ENCODE measurements at regions not wholly inside any gene's neighbourhood (a gene's known extent, or its start where the extent isn't known, plus 50 kb on each side); places are given as distances from the start of the nearest gene placed in this dataset.
"Not testable (repeated sequence)": the region's sequence is repeated elsewhere in the genome, so short reads cannot be mapped to it uniquely, and the experiment has no call there.

DNA sequence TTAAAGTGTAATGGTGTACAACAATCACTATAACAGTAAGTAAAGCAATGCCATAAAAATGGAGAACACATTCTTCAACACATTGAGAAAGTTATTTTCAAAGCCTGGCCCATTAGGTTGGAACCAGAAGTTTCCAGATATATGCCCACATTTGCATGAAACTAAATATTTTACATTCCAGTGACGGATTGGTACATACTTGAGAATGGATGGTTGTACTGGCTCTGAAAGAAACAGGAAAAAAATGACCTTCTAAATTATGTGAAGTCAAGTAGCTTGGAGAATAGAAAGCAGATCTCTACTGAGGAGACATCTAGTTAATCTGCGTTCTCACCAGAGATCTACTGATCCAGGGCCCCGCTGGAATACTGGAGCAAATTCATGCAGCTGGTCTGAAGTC, 1037.0 kb downstream of the NR2F1-AS1 start:
- DNase-seq = no peak

DNA sequence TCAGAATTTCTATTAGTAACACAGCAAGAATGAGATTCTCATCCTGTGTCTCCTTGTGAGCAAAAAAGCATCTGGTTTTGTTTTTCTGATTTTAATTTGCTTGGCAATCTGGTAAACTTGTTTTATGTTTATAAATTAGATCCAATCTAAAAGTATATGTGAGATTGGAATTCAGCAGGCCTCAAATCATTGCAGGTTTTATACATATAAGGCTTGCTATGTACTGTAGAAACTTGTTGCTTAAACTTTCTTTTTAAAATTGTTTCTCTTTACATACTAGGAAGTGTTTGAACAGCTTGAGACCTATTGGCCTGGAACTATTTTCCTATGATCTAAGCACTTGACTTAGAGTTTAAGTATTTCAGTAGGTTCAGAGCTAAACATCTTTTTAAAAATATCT, 1037.8 kb downstream of the NR2F1-AS1 start:
- DNase-seq = no peak

DNA sequence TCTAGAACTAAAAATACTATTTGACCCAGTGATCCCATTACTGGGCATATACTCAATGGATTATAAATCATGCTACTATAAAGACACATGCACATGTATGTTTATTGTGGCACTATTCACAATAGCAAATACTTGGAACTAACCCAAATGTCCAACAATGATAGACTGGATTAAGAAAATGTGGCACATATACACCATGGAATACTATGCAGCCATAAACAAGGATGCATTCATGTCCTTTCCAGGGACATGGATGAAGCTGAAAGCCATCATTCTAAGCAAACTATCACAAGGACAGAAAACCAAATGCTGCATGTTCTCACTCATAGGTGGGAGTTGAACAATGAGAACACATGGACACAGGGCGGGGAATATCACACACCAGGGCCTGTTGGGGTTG, 1039.0 kb downstream of the NR2F1-AS1 start:
- DNase-seq = not testable (repeated sequence)

DNA sequence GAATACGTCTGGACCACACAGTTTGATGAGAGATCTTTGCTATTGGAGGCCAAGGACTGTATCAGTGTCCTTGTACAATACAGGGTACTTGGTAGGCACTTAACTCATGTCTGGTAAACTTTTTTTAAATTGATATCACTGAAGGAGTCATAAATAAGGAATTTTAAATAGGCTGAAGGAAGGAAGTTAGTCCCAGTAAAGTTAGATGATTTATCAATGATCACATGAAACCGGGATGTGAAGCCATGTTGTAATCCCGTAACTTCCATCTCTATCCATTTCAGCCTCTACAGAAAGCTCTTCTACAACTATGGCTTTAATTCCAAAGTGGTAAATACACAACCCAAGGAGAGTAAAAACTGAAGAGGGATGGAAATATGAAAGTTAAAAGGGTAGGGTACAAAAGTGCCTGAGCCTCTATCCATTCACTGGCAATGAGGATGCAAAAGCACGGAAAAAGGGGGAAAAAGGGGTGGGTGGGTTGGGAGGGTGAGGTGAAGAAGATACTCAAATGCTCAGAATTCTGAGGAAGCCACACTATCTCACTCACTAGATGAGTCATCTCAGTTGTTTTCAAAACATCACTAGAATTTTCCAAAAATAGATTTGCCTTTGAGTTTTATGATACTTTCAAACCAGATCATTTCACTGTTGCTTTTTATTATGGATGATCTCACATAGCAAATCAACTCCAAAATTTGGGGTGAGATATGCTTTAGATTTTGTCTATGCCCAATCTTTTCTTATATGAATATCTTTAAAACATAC, 1053.5 kb downstream of the NR2F1-AS1 start:
- no peak for DNase-seq

DNA sequence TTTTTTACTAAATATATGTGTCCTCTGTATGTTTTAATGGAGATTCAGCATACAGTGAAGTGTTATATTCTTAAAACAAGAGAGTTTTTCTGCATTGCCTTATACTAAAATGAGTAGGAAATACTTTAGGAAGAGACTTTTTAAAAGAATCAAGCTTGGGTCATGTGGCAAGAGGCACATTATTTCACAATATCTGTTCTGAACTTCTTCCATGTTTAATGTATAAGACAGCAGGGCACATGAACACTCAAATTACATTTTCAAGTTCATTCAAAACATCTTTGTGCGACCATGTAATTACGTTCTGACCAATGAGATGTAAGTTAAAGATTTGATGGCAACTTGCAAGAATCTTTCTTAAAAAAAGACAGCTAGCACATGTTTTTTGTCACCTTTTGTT, 1055.9 kb downstream of the NR2F1-AS1 start:
- no peak for DNase-seq

DNA sequence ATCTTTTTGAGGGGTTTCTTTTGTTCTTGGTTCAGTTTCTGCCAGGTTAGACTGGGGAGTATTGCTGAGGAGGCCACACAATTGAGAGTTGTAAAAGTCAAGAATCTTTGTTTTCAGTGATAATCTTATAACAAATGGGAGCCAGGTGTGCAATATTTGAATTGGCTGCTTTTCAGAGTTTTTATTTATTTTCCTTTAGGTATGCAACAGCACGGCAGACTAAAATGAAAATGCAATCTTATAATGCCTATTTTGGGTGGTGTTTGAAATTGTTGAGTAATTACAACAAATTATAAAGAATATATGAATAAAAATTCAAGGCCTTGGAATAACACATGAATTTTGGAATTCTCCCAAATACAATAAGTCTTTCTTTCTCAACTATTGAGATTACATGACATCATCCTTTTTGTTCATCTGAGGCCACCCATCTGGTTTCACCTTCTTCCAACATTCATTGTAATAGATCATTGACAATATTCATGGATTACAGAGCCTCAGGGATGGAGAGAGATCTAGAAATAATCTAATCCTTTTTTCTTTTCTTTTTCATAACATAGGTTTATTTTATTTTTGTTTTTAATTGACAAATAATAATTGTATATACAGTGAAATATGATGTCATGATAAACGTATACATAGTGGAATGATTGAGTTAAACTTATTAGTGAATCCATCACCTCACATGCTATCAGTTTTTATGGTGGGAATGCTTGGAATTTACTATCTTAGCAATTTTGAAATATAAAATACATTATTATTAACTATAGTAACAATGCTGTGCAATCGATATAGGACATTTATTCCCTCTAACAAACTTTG, 1061.0 kb downstream of the NR2F1-AS1 start:
- DNase-seq = no peak

DNA sequence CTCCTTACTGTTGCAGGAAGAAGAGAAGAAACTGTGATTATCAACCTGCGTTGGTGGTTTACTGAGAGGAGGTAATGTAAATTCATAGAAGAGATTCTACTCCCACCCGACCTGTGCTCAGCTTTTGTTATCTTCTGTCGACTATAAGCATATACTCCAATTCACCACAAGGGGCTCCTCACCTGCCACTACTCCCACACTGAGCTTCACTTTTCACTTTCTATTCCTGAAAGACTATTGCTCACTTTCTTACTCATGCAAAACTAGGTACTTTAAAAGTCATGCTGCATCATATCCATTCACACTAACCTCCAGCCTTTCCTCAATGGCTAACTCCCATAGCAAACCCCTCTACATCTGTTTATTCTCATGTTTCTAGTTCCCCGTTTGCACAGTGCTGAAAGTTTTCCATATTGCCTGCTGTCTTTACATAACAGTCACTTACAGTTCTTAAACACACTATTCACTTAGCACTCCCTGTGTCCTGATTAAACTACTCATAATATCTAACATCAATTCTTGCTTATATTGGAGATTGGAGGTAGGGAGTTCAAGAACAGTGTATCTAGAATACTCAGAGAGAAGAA, 1062.6 kb downstream of the NR2F1-AS1 start:
- no peak for DNase-seq

DNA sequence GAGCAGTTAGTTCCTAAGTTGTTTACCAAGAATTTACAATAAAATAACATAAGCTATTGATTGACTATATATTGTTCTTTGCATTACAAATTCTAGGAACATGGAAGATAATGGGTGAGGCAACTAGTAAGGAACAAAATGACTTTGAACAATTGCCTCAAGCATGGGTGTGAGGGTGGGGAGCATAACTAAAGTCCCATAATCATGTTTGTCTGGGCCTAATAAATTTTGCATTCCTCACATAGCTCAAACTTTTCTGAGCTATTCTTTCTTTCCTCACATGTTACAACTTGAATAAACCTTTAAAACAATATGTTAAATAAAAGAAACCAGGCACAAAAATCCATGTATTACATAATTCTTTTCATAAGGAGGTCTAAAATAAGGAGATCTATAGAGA, 1066.1 kb downstream of the NR2F1-AS1 start:
- no peak for DNase-seq

DNA sequence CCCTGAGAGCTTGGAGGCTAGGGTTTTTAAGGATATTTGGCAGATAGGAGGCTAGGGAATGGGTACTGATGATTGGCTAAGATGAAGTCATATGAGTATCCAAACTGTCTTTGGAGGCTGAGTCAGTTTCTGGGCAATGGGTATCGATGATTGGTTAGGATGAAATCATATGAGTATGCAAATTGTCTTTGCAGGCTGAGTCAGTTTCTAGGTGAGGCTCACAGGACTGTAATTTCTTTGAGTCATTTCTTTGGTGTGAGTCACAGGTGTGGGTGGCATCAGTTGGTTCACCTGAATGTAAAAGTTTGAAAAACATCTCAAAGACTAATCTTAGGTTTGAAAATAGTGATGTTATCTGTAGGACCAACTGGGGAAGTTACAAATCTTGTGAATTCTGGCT, 1068.0 kb downstream of the NR2F1-AS1 start:
- no peak for DNase-seq

DNA sequence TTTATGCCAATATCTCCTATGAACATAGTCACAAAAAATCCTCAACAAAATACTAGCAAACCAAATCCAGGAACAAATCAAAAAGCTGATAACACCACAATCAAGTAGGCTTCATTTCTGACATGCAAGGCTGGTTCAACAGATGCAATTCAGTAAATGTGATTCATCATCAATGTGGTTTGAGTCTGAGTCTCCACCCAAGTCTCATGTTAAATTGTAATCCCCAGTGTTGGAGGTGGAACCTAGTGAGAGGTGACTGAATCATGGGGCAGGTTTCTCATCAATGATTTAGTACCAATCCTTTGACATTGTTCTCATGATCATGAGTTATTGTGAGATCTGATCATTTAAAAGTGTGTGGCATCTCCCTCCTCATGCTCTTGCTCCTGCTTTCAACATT, 1072.7 kb downstream of the NR2F1-AS1 start:
- DNase-seq = no peak

DNA sequence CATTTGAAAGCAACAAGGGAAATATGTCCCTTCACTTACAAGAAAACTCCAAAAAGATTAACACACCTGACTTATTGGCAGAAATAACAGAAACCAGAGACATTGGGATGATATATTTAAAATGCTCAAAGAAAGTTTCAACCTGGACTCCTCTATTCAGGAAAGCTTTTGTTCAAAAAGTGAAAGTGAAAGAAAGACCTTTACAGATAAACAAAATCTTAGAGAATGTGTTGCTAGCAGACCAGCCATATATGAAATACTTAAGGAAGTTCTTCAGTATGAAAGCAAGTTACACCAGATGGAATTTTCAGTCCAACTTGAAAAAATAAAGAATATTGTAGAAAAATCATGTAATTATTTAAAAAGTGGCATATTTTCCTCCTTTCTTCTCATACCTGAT, 1075.1 kb downstream of the NR2F1-AS1 start:
- DNase-seq = no peak

DNA sequence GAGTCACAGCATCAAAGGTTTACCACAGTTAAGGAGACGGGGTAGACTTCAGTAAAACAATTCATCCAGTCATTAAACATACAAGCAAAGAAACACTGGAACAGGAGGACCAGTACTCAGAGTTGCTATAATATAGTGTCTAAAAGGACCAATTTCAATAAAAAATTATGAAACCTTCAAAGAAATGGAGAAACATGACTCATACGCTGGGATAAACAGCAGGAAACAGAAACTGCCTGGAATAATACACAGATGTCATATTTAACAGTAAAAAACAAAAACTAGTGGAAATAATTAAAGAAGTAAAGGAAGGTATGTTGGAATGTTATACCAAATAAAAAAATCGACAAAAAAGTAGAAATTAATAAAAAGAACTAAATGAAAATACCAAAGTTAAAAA, 1075.9 kb downstream of the NR2F1-AS1 start:
- DNase-seq = no peak

DNA sequence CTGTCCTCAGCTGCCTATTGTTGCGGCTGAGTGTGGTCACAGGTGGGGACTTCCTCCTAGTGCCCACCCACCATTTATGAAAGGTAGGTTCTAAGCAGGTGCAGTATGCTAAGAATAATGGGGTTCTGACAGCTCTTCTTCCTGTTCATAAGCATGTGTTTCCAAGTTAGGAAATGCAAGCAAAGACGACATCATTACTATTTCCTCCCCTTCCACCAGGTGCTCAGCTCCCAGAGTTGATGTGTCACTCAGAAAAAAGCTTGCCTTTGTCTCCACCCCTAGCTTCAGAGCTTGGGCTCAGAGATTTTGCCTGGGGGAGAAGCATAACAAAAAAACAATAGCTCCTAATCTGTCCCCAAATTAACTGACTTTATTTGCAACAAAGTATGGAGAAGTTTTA, 1076.7 kb downstream of the NR2F1-AS1 start:
- no peak for DNase-seq

DNA sequence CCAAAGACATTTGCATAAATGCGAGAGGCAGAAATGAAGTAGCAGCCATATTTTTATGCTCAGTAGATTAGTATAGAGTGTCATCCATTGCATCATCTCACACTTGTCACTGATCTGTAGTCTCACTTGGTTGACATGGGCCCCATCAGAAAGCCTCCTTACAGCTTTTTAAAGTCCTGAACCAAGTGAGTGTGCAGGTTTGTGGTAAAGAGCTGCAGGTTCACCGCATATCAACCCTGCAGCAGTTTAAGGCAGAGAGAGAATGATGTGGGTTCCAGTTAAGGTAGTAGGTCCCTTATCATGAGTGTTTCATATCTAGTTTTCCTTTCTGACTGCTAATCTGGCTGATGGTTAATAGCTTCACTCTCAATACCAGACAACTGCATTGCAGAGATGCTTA, 1080.3 kb downstream of the NR2F1-AS1 start:
- DNase-seq = no peak

DNA sequence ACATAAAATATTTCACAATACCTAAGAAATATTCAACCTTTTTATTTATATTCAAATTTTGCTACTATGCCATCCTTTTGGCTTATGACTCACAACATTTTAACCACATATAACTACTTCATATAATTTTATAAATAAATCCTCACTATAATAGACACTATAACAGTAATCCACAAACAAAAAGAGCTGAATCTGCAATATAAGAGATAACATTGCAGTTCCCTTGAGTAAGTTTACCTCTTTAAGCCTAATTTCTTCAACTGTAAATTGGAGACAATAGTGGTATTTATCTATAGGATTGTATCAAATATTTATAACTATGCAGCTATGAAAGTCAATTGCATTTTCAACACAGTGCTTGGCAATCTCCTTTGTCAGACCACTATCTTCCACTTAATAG, 1084.5 kb downstream of the NR2F1-AS1 start:
- DNase-seq = no peak

DNA sequence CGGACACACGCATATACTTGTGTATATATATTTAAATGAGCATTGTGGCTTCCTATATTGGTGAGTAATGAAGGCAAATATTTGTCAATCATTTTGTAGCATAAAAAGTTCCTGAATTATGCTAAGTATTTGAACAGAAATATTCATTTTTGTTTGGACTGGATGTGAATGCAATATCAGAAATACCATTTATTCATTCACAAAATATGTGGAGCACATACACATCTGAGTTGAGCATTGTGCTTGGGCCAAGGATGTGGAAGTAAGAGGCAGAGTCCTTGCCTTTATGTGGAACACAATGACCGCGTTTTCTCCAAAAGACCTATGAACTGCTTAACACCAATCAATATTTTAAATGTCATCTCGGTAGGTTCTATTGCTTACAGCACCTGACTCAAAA, 1086.5 kb downstream of the NR2F1-AS1 start:
- no peak for DNase-seq

DNA sequence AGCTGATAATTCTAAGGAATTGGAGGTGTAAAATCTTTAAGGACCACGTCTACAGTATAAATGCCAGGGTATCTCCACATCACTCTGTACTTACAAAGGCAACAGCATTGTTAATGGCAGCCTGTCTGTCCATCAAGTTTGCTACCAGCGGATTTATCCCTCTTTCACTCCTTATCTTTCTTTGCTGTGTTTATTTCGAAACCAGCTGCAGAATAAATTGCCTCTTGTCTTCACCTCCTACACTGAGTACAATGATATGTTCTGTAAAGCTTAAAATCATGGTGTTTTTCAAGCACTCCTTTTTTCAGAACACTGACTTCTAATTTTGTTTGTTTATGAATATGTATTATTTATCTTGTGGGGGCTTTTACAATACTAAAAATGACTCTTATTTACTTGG, 1088.1 kb downstream of the NR2F1-AS1 start:
- DNase-seq = no peak

DNA sequence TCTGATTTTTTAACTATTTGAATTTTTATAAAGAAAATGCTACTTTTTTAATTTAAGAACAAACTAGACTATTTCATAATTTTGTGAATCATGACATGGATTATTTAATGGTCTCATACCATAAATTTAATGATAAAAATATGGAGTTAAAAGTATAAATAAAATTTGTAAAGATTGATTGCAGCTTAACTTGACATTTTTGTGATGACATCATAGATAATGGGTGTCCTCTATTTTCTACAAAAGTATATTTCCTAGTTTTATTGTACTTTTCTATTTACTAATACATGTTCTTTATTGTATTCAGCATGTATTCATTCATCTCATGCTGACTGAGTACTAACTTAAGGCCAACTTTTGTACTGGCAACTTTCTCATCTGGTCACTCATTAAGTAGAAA, 1096.5 kb downstream of the NR2F1-AS1 start:
- DNase-seq = no peak

DNA sequence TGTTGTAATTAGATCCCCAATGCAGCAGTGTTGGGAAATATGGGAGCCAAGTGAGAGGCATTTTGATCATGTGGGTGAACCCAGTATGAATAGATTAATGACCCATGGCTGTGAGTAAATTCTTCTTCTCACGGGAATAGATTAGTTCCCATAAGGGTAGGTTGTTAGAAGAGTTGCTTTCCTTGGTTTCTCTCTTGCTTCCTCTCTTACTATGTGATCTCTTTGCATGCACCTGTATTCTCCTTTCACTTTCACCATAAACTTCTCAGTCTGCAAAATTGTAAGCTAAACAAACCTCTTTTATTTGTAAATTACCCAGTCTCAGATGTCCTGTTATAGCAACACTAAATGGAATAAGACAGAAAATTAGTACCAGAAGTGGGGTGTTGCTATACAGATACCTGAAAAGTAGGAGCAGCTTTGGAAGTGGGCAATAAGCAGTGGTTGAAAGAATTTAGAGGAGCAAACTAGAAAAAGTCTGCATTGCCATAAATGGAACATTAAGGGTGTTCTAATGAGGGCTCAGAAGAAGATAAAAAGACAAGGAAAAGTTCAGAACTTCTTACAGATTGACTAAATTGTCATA, 1090.0 kb upstream of the ARRDC3 start:
- no peak for DNase-seq

DNA sequence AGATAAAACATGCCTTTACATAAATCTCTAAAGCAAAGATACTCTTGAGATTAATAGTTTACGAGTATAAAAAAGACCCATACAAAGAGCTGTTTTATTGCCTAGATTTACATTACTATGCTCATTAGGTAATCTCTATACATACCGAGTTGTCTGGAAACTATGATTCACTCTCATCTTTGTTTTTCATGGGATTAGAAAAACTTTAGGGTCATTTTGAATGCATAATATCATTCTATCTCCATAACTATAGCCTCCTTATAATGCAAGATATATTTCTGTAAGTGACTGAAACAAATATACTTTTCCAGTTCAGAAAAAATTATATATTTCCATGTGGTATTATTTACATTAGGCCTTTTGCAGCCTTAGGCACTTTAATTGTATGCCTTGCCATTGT, 1088.7 kb upstream of the ARRDC3 start:
- DNase-seq = no peak

DNA sequence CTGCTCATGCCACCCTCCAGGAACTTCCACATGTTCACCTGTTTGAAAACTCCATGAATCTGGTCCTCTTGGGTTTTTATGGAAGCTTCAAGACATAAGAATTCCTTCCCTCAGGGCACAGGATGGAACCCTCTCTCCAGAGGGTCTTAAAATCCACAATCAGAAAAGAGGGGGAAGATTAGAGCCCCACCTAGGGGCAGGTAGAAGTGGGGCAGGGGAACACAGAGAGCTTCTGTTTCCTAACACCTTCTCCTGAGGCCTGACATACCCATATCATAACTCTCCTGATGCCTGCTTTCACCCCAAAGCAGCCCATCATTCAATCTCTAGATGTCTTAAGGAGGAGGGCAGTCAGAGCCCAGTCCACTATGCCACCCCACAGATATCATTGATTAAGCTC, 1087.7 kb upstream of the ARRDC3 start:
- DNase-seq = no peak

DNA sequence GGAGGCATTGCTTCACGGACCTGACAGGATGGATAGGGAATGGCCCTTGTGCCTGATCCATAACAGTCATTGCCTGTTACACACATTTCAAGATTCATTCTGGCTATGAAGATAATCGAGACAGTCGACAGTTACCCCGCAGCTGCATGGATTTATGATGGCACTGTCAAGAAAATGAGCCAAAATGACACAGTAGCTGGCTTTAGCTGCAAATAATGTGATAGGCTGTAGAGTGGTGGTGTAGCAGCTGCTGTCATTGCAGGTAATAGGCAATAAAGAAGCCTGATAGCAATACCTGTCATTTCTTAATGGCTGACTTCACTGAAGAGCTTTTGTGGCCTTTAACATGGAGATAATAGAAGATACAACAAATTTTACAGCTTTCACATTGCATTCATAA, 1085.2 kb upstream of the ARRDC3 start:
- no peak for DNase-seq

DNA sequence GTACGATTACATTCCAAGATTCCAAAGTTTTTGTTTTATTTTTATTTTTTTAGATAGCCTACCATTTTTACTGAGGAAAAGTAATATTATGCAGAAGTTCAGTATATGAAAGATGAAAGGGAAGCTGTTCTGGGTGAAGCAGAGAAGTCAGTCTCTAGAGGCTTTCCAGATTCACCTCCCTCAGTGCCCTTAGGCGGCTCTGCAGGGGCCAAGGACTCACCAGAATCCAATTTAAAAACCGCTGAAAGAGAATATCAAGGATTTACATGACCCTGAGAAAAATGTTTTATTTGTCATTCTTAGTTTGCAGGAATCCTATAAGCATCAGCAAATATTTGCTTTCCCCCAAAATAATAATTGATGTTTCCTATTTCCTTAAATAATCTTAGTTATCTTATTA, 1084.6 kb upstream of the ARRDC3 start:
- no peak for DNase-seq

DNA sequence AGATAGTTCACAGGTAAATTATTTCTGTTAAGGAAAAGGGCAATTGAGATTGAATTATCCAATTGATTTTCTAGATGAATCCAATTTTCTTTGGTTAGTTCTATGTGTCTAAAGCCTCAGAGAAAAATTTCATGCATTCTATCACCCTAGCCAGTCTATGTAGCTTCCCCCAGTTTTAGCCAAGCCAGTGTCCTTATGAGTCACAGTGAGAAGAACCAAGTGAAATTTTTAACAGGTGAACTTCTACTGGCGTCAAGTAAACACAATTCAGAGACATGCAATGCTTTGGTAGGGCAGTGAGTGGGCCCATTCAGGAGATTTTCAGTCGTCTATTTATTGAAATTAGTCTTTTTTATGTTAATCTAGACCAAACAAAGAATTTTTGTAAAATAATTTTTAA, 1077.4 kb upstream of the ARRDC3 start:
- no peak for DNase-seq

Measured in T1000 (cell line).